HUES6 (cell line): ENCODE measurements at regions not wholly inside any gene's neighbourhood (a gene's known extent, or its start where the extent isn't known, plus 50 kb on each side); places are given as distances from the start of the nearest gene placed in this dataset.

Experiments used
- H3K27ac ChIP-seq: 2 replicates; pipeline ENCODE4 v1.7.0; 2013; ENCODE audit warnings: low read depth, mild to moderate bottlenecking, low read length, inconsistent platforms
- H3K27me3 ChIP-seq: 2 replicates; pipeline ENCODE4 v1.6.1; 2013; ENCODE audit warnings: low read length; ENCODE audit not compliant: control insufficient read depth, insufficient read depth
- H3K36me3 ChIP-seq: 2 replicates; pipeline ENCODE4 v1.6.1; 2013; ENCODE audit warnings: low read length; ENCODE audit not compliant: control insufficient read depth, insufficient read depth
- H3K4me1 ChIP-seq: 2 replicates; pipeline ENCODE4 v1.6.1; 2013; ENCODE audit warnings: low read length; ENCODE audit not compliant: control insufficient read depth, insufficient read depth
- H3K4me3 ChIP-seq: 2 replicates; pipeline ENCODE4 v1.5.1; 2013; ENCODE audit warnings: low read depth, low read length
- H3K9ac ChIP-seq: one replicate; pipeline ENCODE4 v1.6.1; 2013; ENCODE audit warnings: mild to moderate bottlenecking, low read length
- H3K9me3 ChIP-seq: 2 replicates; pipeline ENCODE4 v1.6.1; 2013; ENCODE audit warnings: low read depth, low read length; ENCODE audit not compliant: control insufficient read depth, insufficient read depth

GRCh38 chr9:14440062-14440461 is 126.1 kb upstream of the NFIB start:
- Histone ChIP-seq H3K27me3 (no peaks in the 10 kb centered on the region), H3K4me3 (no peak overlapping the region), H3K9ac (no peak overlapping the region), H3K4me1 (no peaks in the 10 kb centered on the region; the same call in 1 of the 2 replicates), H3K9me3 (no peaks in the 10 kb centered on the region), H3K27ac (no peak overlapping the region), H3K36me3 (no peaks in the 10 kb centered on the region)

- no peak overlapping the region for H3K4me3 ChIP-seq
- no peaks in the 10 kb centered on the region for H3K27me3 ChIP-seq
- H3K9ac ChIP-seq = no peak overlapping the region
- H3K36me3 ChIP-seq = no peaks in the 10 kb centered on the region
- no peaks in the 10 kb centered on the region; the same call in 1 of the 2 replicates for H3K4me1 ChIP-seq
- no peaks in the 10 kb centered on the region for H3K9me3 ChIP-seq
- H3K27ac ChIP-seq = no peak overlapping the region
Observed at GRCh38 chr9:14439555-14439954, 125.6 kb upstream of the NFIB start.

GRCh38 chr9:14438232-14439021 is 124.5 kb upstream of the NFIB start:
- Histone ChIP-seq H3K36me3 (no peaks in the 10 kb centered on the region), H3K4me1 (no peaks in the 10 kb centered on the region; the same call in 1 of the 2 replicates), H3K27me3 (no peaks in the 10 kb centered on the region), H3K9ac (no peak overlapping the region), H3K27ac (no peak overlapping the region), H3K4me3 (no peak overlapping the region), H3K9me3 (no peaks in the 10 kb centered on the region)

- Histone ChIP-seq H3K4me1 (no peaks in the 10 kb centered on the region; the same call in 1 of the 2 replicates), H3K36me3 (no peaks in the 10 kb centered on the region), H3K9me3 (no peaks in the 10 kb centered on the region), H3K27ac (no peak overlapping the region), H3K9ac (no peak overlapping the region), H3K4me3 (no peak overlapping the region), H3K27me3 (no peaks in the 10 kb centered on the region)
Observed at GRCh38 chr9:14437354-14438231, 123.7 kb upstream of the NFIB start.

- Histone ChIP-seq H3K27me3 (no peaks in the 10 kb centered on the region), H3K36me3 (no peaks in the 10 kb centered on the region), H3K9ac (no peak overlapping the region), H3K27ac (no peak overlapping the region), H3K9me3 (no peaks in the 10 kb centered on the region), H3K4me1 (no peaks in the 10 kb centered on the region; the same call in 1 of the 2 replicates), H3K4me3 (no peak overlapping the region)
Observed at GRCh38 chr9:14435871-14436270, 121.9 kb upstream of the NFIB start.

GRCh38 chr9:14434971-14435718 is 121.2 kb upstream of the NFIB start:
- H3K27ac ChIP-seq = no peak overlapping the region
- no peaks in the 10 kb centered on the region; the same call in 1 of the 2 replicates for H3K4me1 ChIP-seq
- H3K36me3 ChIP-seq = no peaks in the 10 kb centered on the region
- no peak overlapping the region for H3K9ac ChIP-seq
- no peaks in the 10 kb centered on the region for H3K27me3 ChIP-seq
- no peak overlapping the region for H3K4me3 ChIP-seq
- H3K9me3 ChIP-seq = no peaks in the 10 kb centered on the region

- Histone ChIP-seq H3K27me3 (no peaks in the 10 kb centered on the region), H3K9ac (no peak overlapping the region), H3K27ac (no peak overlapping the region), H3K4me1 (no peaks in the 10 kb centered on the region; the same call in 1 of the 2 replicates), H3K36me3 (no peaks in the 10 kb centered on the region), H3K4me3 (no peak overlapping the region), H3K9me3 (no peaks in the 10 kb centered on the region)
Observed at GRCh38 chr9:14434158-14434504, 120.2 kb upstream of the NFIB start.

- H3K36me3 ChIP-seq = no peaks in the 10 kb centered on the region
- no peak overlapping the region for H3K27ac ChIP-seq
- no peak overlapping the region for H3K9ac ChIP-seq
- H3K9me3 ChIP-seq = no peaks in the 10 kb centered on the region
- no peaks in the 10 kb centered on the region for H3K27me3 ChIP-seq
- H3K4me1 ChIP-seq = peaks cover 1% of the 10 kb centered on the region
- no peak overlapping the region for H3K4me3 ChIP-seq
Observed at GRCh38 chr9:14433351-14434157, 119.6 kb upstream of the NFIB start.

GRCh38 chr9:14432666-14433350 is 118.9 kb upstream of the NFIB start:
- Histone ChIP-seq H3K36me3 (no peaks in the 10 kb centered on the region), H3K27me3 (no peaks in the 10 kb centered on the region), H3K4me3 (no peak overlapping the region), H3K9me3 (no peaks in the 10 kb centered on the region), H3K4me1 (peaks cover 5% of the 10 kb centered on the region), H3K27ac (no peak overlapping the region), H3K9ac (no peak overlapping the region)

GRCh38 chr9:14428781-14429230 is 114.9 kb upstream of the NFIB start:
- Histone ChIP-seq H3K9ac (no peak overlapping the region), H3K36me3 (no peaks in the 10 kb centered on the region), H3K27me3 (no peaks in the 10 kb centered on the region), H3K4me3 (no peak overlapping the region), H3K9me3 (no peaks in the 10 kb centered on the region), H3K4me1 (peaks cover 19% of the 10 kb centered on the region), H3K27ac (no peak overlapping the region)
